OCI-LY3 (cell line): ENCODE measurements at regions not wholly inside any gene's neighbourhood (a gene's known extent, or its start where the extent isn't known, plus 50 kb on each side); places are given as distances from the start of the nearest gene placed in this dataset.

Experiments used
- CTCF ChIP-seq: fragments of 200-600, 300-600 bp; sonication (generic); IDR thresholded peaks from 2 replicates; pipeline ENCODE4 v1.5.1; 2014; ENCODE audit warnings: antibody characterized with exemption, low read length, low read depth
- EZH2phosphoT487 ChIP-seq: fragments of 200-600 bp; shearing (Covaris generic); IDR thresholded peaks from 2 replicates; pipeline ENCODE4 v1.6.1; 2018; ENCODE audit warnings: antibody characterized with exemption, mixed run types, low read depth

DNA sequence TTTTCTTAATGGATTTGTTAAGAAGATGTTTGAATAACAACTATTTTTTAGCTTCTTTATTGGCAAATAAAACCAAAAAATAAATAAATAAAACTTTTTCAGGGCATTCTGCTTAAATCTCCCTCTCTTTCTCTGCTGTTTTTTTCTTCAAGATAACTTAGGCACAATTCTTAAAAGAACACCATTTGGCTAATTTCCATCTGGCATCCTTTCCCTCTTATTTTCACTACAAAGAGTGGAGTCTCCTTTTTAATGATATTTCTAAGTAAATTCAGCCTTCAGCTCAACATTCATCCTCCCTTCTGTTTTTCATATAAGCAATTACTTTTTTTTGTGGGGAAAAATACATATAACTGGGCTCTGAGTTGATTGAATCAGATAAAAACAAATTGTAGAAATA is 88.1 kb downstream of the PCDH7 start:
- TF ChIP-seq CTCF, result no peak
- no peak for TF ChIP-seq EZH2phosphoT487
